B cell (primary cell): ENCODE measurements at regions not wholly inside any gene's neighbourhood (a gene's known extent, or its start where the extent isn't known, plus 50 kb on each side); places are given as distances from the start of the nearest gene placed in this dataset.

ENCODE experiments used
- ATAC-seq: fragments of 200-7000 bp; cut with Tn5 transposase; one replicate; pipeline ENCODE4 v1.10.0; 2021; ENCODE audit warnings: low read depth, mild to moderate bottlenecking, moderate number of reproducible peaks, moderate library complexity
- CTCF ChIA-PET: fragments of 350-600 bp; sonication (Branson Sonifier 250); formaldehyde crosslinking; loops from one replicate; lab custom pipeline; 2021; ENCODE audit warnings: antibody characterized with exemption, inconsistent platforms; lab: Charles Lee
- POLR2A ChIA-PET: fragments of 350-600 bp; sonication (Branson Sonifier 250); formaldehyde crosslinking; loops from one replicate; lab custom pipeline; 2021; ENCODE audit warnings: antibody characterized with exemption; lab: Charles Lee
- DNase-seq: peaks from one replicate; pipeline ENCODE4 v3.0.0; 2013
- H2AFZ ChIP-seq: 2 replicates; pipeline ENCODE4 v1.6.1; 2012; ENCODE audit warnings: mild to moderate bottlenecking, low read depth, low read length; ENCODE audit not compliant: insufficient read depth, poor library complexity, severe bottlenecking
- H3K27ac ChIP-seq, 2 donors: 1 replicate in 1 of 2; 2 replicates in 1 of 2; pipeline ENCODE4 v1.5.1; 2012 to 2013; ENCODE audit warnings: low read length in 2 of 2, mild to moderate bottlenecking in 2 of 2, moderate library complexity in 1 of 2
- H3K27me3 ChIP-seq, 4 experiments: fragments of 200-600 bp in 1 of 4; sonication (generic) in 1 of 4; replicated peaks in 1 of 4; 1 replicate in 2 of 4; 2 replicates in 2 of 4; pipeline versions ENCODE4 v1.6.1 to v1.7.0; 2013 to 2016; ENCODE audit warnings: low read length in 3 of 4, mild to moderate bottlenecking in 2 of 4, mixed read lengths in 1 of 4, moderate library complexity in 1 of 4; ENCODE audit not compliant: insufficient read depth in 4 of 4, control insufficient read depth in 3 of 4; ENCODE audit errors: control extremely low read depth in 1 of 4
- H3K36me3 ChIP-seq, 2 experiments: replicated peaks in 1 of 2; 1 replicate in 1 of 2; 2 replicates in 1 of 2; pipeline versions ENCODE4 v1.6.1 to v1.7.1; 2013; ENCODE audit warnings: low read length in 1 of 2; ENCODE audit not compliant: insufficient read depth in 2 of 2, control insufficient read depth in 1 of 2; ENCODE audit errors: control extremely low read depth in 1 of 2, extremely low read depth in 1 of 2
- H3K4me1 ChIP-seq, 2 donors: fragments of 200-600 bp in 1 of 2; sonication (generic) in 1 of 2; 1 replicate in 1 of 2; 2 replicates in 1 of 2; pipeline versions ENCODE4 v1.5.1 to v1.6.1; 2013 to 2017; ENCODE audit warnings: low read length in 2 of 2; ENCODE audit not compliant: control insufficient read depth in 2 of 2, insufficient read depth in 2 of 2
- H3K4me2 ChIP-seq: replicated peaks from 2 replicates; pipeline ENCODE3; 2012; ENCODE audit warnings: mild to moderate bottlenecking, low read depth, low read length; ENCODE audit not compliant: poor library complexity, severe bottlenecking
- H3K4me3 ChIP-seq, 5 experiments: fragments of 200-600 bp in 1 of 5; sonication (generic) in 1 of 5; 1 replicate in 3 of 5; 2 replicates in 2 of 5; pipeline versions ENCODE4 v1.5.1 to v1.7.0; 2011 to 2016; ENCODE audit warnings: low read length in 4 of 5, mild to moderate bottlenecking in 4 of 5, low read depth in 2 of 5, control low read depth in 1 of 5, moderate library complexity in 1 of 5; ENCODE audit not compliant: insufficient read depth in 1 of 5; ENCODE audit errors: control extremely low read depth in 1 of 5, extremely low read depth in 1 of 5
- H3K79me2 ChIP-seq: fragments of 200-600 bp; sonication (generic); one replicate; pipeline ENCODE4 v1.6.0; 2016; ENCODE audit warnings: low read length; ENCODE audit not compliant: control insufficient read depth, insufficient read depth
- H3K9ac ChIP-seq: fragments of 200-600 bp; sonication (generic); 2 replicates; pipeline ENCODE4 v1.6.1; 2017; ENCODE audit warnings: mild to moderate bottlenecking, low read length, moderate library complexity
- H3K9me3 ChIP-seq, 3 donors: one replicate each; pipeline versions ENCODE4 v1.6.1 to v1.7.1; 2013; ENCODE audit warnings: low read length in 2 of 3; ENCODE audit not compliant: control insufficient read depth in 2 of 3, insufficient read depth in 1 of 3; ENCODE audit errors: control extremely low read depth in 1 of 3
- H4K20me1 ChIP-seq: 2 replicates; pipeline ENCODE4 v1.6.0; 2012; ENCODE audit warnings: mild to moderate bottlenecking, low read length; ENCODE audit not compliant: insufficient read depth, control insufficient read depth, poor library complexity, severe bottlenecking
- H3K27ac Mint-ChIP-seq: one replicate; pipeline ENCODE4 v1.8.0; 2021; ENCODE audit warnings: mixed read lengths
- H3K27me3 Mint-ChIP-seq: one replicate; pipeline ENCODE4 v1.8.0; 2021; ENCODE audit warnings: mixed read lengths
- H3K4me1 Mint-ChIP-seq: one replicate; pipeline ENCODE4 v1.8.0; 2021; ENCODE audit warnings: mixed read lengths
- H3K4me3 Mint-ChIP-seq: one replicate; pipeline ENCODE4 v1.8.0; 2021; ENCODE audit warnings: mixed read lengths
- H3K9me3 Mint-ChIP-seq: one replicate; pipeline ENCODE4 v1.8.0; 2022; ENCODE audit warnings: mixed read lengths; ENCODE audit not compliant: insufficient read depth
- CTCF ChIP-seq: fragments of 200-600 bp; IDR thresholded peaks from one replicate; pipeline ENCODE4 v1.8.0; 2022; ENCODE audit warnings: antibody characterized with exemption, mild to moderate bottlenecking
- EZH2 ChIP-seq: IDR thresholded peaks from 2 replicates; pipeline ENCODE4 v1.6.1; 2012; ENCODE audit warnings: borderline replicate concordance, low read depth, mild to moderate bottlenecking, moderate library complexity, low read length; ENCODE audit not compliant: insufficient read depth, poor library complexity, severe bottlenecking
- WGBS: methylation state at CpG from one replicate; pipeline ENCODE4 v1.1.5; 2013; ENCODE audit warnings: missing lambda C conversion rate; ENCODE audit not compliant: insufficient coverage; 5-methylcytosine and 5-hydroxymethylcytosine counted together
- intact Hi-C: fragments of 100-400 bp; cut with micrococcal nuclease; formaldehyde crosslinking; loops from one replicate; pipeline ENCODE4 v1.10.0; 2022

- Mint-ChIP-seq H3K4me1 (no peaks in the 10 kb centered on the region), H3K9me3 (no peaks in the 10 kb centered on the region), H3K4me3 (no peak overlapping the region), H3K27me3 (peaks cover 9% of the 10 kb centered on the region), H3K27ac (no peak overlapping the region)
- no peaks in the 10 kb centered on the region for H4K20me1 ChIP-seq
- H3K4me1 ChIP-seq, result no peaks in the 10 kb centered on the region
- DNase-seq (no peak), ATAC-seq (no peak)
- H3K9ac ChIP-seq, result no peak overlapping the region
- 98% methylated on average over 6 of the region's 14 CpGs for WGBS
- no peaks in the 10 kb centered on the region for H3K79me2 ChIP-seq
- H3K4me2 ChIP-seq, result no peak overlapping the region
- H3K27ac ChIP-seq, result no peak overlapping the region
- no peaks in the 10 kb centered on the region for H3K36me3 ChIP-seq
- no peaks in the 10 kb centered on the region for H3K27me3 ChIP-seq
- peaks cover 0 to 26% (median 0%) of the 10 kb centered on the region in 3 donors for H3K9me3 ChIP-seq
- ChIA-PET CTCF (no interaction called here), POLR2A (no interaction called here)
- TF ChIP-seq EZH2, result no peak
- no peak overlapping the region for H3K4me3 ChIP-seq
- H2AFZ ChIP-seq, result no peak overlapping the region
- intact Hi-C loops, result no loop called here
Measured at GRCh38 chr17:79509490-79509889, 101.4 kb downstream of the RBFOX3 start.

- no peaks in the 10 kb centered on the region for H3K4me1 ChIP-seq
- no peaks in the 10 kb centered on the region for H3K36me3 ChIP-seq
- no peak overlapping the region for H3K27ac Mint-ChIP-seq
- no peak overlapping the region for H3K27ac ChIP-seq
- H2AFZ ChIP-seq, result no peak overlapping the region
- H3K4me2 ChIP-seq, result no peak overlapping the region
- H3K9me3 Mint-ChIP-seq, result no peaks in the 10 kb centered on the region
- H3K9ac ChIP-seq, result no peak overlapping the region
- 90% methylated on average over 18 of the region's 18 CpGs for WGBS
- ChIA-PET POLR2A (no interaction called here), CTCF (no interaction called here)
- no peak for TF ChIP-seq CTCF
- TF ChIP-seq EZH2, result no peak
- peaks cover 10% of the 10 kb centered on the region for H3K27me3 Mint-ChIP-seq
- H3K4me3 ChIP-seq, result no peak overlapping the region
- ATAC-seq (no peak), DNase-seq (no peak)
- no peaks in the 10 kb centered on the region for H3K27me3 ChIP-seq
- intact Hi-C loops, result no loop called here
- no peaks in the 10 kb centered on the region for H3K79me2 ChIP-seq
- H3K9me3 ChIP-seq, result peaks cover 0 to 26% (median 0%) of the 10 kb centered on the region in 3 donors
- H3K4me3 Mint-ChIP-seq, result no peak overlapping the region
- H4K20me1 ChIP-seq, result no peaks in the 10 kb centered on the region
- no peaks in the 10 kb centered on the region for H3K4me1 Mint-ChIP-seq
Measured at GRCh38 chr17:79509008-79509407, 101.8 kb downstream of the RBFOX3 start.
